HEK293 (cell line): ENCODE measurements at regions not wholly inside any gene's neighbourhood (a gene's known extent, or its start where the extent isn't known, plus 50 kb on each side); places are given as distances from the start of the nearest gene placed in this dataset.

ENCODE experiments used
- CTCF ChIA-PET: fragments of 350-600 bp; formaldehyde crosslinking; extraction: SDS; loops from one replicate; lab custom pipeline; 2021; ENCODE audit warnings: antibody characterized with exemption; lab: Yijun Ruan, JAX
- POLR2A ChIA-PET: fragments of 300-600 bp; formaldehyde crosslinking; extraction: SDS; loops from one replicate; lab custom pipeline; 2020; ENCODE audit warnings: antibody characterized with exemption, inconsistent platforms; lab: Yijun Ruan, JAX
- H3K27ac ChIP-seq: fragments of 200-500 bp; sonication (Bioruptor generic); 2 replicates; pipeline ENCODE4 v1.5.1; 2014; ENCODE audit warnings: low read depth, low read length, control low read depth, inconsistent platforms; ENCODE audit errors: extremely low read depth
- H3K36me3 ChIP-seq, 2 experiments: fragments of 200-500 bp in 1 of 2; sonication (Bioruptor generic) in 1 of 2; 1 replicate in 1 of 2; 2 replicates in 1 of 2; pipeline ENCODE4 v1.5.1; 2014 to 2017; ENCODE audit warnings: inconsistent platforms in 2 of 2, low read length in 2 of 2; ENCODE audit not compliant: control insufficient read depth in 2 of 2, insufficient read depth in 1 of 2
- H3K4me1 ChIP-seq: fragments of 200-500 bp; sonication (Bioruptor generic); 2 replicates; pipeline ENCODE4 v1.5.1; 2014; ENCODE audit warnings: mild to moderate bottlenecking, low read length, inconsistent platforms; ENCODE audit not compliant: control insufficient read depth, insufficient read depth
- H3K4me3 ChIP-seq: 2 replicates; pipeline ENCODE4 v1.5.1; 2011; ENCODE audit warnings: low read depth, mild to moderate bottlenecking, control low read depth, low read length, moderate library complexity
- H3K9me3 ChIP-seq: fragments of 200-500 bp; sonication (Bioruptor generic); 2 replicates; pipeline ENCODE4 v1.5.1; 2014; ENCODE audit warnings: low read depth, low read length, inconsistent platforms; ENCODE audit not compliant: control insufficient read depth, insufficient read depth
- SP7 ChIP-seq: fragments of 450-650 bp; formaldehyde crosslinking; IDR thresholded peaks from 2 replicates; pipeline ENCODE4 v1.5.1; 2016; ENCODE audit warnings: missing biosample characterization, missing genetic modification characterization
- ZFP41 ChIP-seq: fragments of 450-650 bp; formaldehyde crosslinking; IDR thresholded peaks from 2 replicates; pipeline ENCODE4 v1.5.1; 2016; ENCODE audit warnings: missing biosample characterization, missing genetic modification characterization, borderline replicate concordance
- ZNF138 ChIP-seq: fragments of 450-650 bp; formaldehyde crosslinking; IDR thresholded peaks from 2 replicates; pipeline ENCODE4 v1.5.1; 2016; ENCODE audit warnings: missing biosample characterization, missing genetic modification characterization, borderline replicate concordance
- ZNF529 ChIP-seq: fragments of 450-650 bp; formaldehyde crosslinking; IDR thresholded peaks from 2 replicates; pipeline ENCODE4 v1.5.1; 2017; ENCODE audit warnings: missing genetic modification characterization, missing biosample characterization; ENCODE audit not compliant: insufficient replicate concordance
- ZNF623 ChIP-seq: fragments of 450-650 bp; formaldehyde crosslinking; IDR thresholded peaks from 2 replicates; pipeline ENCODE4 v1.5.1; 2016; ENCODE audit warnings: missing biosample characterization, missing genetic modification characterization
- ZNF76 ChIP-seq: fragments of 450-650 bp; formaldehyde crosslinking; IDR thresholded peaks from 2 replicates; pipeline ENCODE4; 2016; ENCODE audit warnings: low read depth, missing biosample characterization, missing genetic modification characterization, borderline replicate concordance
- TF ChIP-seq, protein P1 (sequence below): fragments of 450-650 bp; formaldehyde crosslinking; IDR thresholded peaks from 2 replicates; pipeline ENCODE4 v1.5.1; 2016; ENCODE audit warnings: missing biosample characterization, missing genetic modification characterization

DNA sequence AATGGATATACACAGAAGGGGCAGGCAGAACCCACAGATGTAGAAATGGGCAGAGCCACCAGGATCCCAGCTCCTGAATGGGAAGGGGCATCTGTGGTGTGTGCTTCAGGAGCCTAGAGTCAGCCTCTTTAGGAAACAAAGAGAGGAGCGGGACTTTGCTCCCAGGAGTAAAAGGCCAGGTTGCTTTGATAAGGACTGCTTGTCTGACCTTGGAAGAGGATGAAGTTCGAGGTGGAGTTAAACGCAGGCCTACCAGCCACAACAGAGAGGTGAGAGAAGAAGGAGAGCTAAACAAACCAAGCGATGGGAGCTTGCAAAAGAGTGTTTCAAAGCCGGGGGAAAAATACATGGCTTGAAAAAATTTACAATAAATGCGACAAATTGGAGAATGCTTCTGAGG, 49.9 kb upstream of the TMPRSS2 start:
- ChIA-PET CTCF (interaction anchor here (0.7 to 1.1 kb wide), 2 partner anchors 259 to 549 kb away, joined by 4 to 5 read pairs; no protein-coding TSS in a partner anchor), POLR2A (no interaction called here)
- TF ChIP-seq ZNF76 (tag by site-specific recombination) (no peak), ZNF529 (tag by site-specific recombination) (no peak), ZNF138 (tag by site-specific recombination) (no peak), ZFP41 (tag by site-specific recombination) (no peak), SP7 (tag by site-specific recombination) (no peak), ZNF623 (tag by site-specific recombination) (no peak)
- TF ChIP-seq, protein P1, sequence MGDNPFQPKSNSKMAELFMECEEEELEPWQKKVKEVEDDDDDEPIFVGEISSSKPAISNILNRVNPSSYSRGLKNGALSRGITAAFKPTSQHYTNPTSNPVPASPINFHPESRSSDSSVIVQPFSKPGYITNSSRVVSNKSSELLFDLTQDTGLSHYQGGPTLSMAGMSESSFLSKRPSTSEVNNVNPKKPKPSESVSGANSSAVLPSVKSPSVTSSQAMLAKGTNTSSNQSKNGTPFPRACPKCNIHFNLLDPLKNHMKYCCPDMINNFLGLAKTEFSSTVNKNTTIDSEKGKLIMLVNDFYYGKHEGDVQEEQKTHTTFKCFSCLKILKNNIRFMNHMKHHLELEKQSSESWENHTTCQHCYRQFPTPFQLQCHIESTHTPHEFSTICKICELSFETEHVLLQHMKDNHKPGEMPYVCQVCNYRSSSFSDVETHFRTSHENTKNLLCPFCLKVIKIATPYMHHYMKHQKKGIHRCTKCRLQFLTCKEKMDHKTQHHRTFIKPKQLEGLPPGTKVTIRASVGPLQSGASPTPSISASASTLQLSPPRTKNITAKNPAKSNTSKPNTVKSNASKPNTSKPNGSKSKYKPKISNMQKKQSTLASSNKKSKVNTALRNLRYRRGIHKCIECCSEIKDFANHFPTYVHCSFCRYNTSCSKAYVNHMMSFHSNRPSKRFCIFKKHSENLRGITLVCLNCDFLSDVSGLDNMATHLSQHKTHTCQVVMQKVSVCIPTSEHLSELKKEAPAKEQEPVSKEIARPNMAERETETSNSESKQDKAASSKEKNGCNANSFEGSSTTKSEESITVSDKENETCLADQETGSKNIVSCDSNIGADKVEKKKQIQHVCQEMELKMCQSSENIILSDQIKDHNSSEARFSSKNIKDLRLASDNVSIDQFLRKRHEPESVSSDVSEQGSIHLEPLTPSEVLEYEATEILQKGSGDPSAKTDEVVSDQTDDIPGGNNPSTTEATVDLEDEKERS (tag by site-specific recombination), result no peak
- Histone ChIP-seq H3K4me1 (no peaks in the 10 kb centered on the region), H3K27ac (no peak overlapping the region), H3K4me3 (no peak overlapping the region), H3K36me3 (no peaks in the 10 kb centered on the region), H3K9me3 (no peaks in the 10 kb centered on the region)
